GM19351 (cell line): ENCODE measurements at regions not wholly inside any gene's neighbourhood (a gene's known extent, or its start where the extent isn't known, plus 50 kb on each side); places are given as distances from the start of the nearest gene placed in this dataset.
A peak's percentile ranks its signal among the peaks of the same experiment; 100 is the strongest.
"Not testable (repeated sequence)": the region's sequence is repeated elsewhere in the genome, so short reads cannot be mapped to it uniquely, and the experiment has no call there.

Experiments
- ATAC-seq: cut with Tn5 transposase; IDR thresholded peaks from one replicate; pipeline ENCODE4 v1.9.1; 2021; ENCODE audit warnings: mild to moderate bottlenecking, moderate library complexity; ENCODE audit not compliant: unreplicated experiment

DNA sequence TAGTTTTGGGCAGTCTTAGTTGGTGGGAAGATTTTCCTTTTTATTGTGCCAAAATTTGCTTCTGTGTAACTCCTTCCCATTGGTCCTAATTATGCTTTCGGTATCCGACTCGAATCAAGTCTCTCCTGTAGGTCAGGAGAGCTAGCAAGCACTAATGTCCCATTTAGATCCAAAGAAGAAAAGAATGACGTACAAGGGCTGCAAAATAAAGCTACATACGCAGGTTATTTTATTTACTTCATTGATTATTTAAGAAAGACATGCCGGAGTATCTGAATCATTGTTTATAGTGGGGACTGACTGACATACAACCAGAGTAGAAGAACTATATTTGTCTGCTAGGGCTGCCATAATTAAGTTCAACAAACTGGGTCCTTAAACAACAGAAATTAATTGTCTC is 648.5 kb downstream of the CPS1 start:
- ATAC-seq = no peak

- ATAC-seq = no peak
Measured at GRCh38 chr2:211205358-211205757, 649.0 kb downstream of the CPS1 start.

- ATAC-seq = no peak
Measured at GRCh38 chr2:211205836-211206235, 649.4 kb downstream of the CPS1 start.

DNA sequence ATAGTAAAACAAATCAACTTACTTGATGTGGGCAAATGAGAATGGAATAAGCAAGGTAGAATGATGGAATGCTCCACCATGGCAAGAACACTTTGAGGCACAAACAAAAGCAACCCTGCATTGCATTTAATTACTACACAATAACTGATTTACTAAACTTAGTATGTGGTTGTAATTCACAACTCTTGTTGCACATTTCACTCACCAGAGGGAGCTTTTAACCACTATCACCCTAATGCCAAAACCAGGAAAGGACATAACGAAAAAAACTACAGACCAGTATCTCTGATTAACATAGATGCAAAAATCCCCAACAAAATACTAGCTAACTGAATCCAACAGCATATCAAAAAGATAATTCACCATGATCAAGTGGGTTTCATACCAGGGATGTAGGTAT is 659.8 kb downstream of the CPS1 start:
- no peak for ATAC-seq

DNA sequence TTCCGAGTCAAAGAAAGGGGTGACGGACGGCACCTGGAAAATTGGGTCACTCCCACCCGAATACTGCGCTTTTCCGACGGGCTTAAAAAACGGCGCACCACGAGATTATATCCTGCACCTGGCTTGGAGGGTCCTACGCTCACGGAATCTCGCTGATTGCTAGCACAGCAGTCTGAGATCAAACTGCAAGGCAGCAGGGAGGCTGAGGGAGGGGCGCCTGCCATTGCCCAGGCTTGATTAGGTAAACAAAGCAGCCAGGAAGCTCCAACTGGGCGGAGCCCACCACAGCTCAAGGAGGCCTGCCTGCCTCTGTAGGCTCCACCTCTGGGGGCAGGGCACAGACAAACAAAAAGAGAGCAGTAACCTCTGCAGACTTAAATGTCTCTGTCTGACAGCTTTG is 663.1 kb downstream of the CPS1 start:
- ATAC-seq = not testable (repeated sequence)

DNA sequence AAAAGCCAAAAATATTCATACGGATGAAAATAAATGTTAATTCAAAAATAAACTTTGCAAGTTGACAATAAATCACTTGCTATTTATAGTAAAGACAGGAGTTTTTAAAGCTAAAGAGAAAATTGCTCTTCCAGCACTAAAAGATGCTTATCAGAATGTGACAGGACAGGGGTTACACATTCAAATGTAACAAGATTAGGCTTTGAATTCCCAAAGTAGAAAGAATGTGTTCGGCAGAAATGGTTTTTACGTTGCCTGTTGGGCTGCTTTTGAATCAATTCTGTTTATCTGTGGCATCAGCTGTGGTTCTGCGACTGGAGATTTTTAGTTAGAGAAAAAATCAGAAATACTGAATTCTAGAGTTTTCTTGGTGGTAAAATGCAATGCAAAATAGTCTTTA is 669.4 kb downstream of the CPS1 start:
- ATAC-seq = no peak

- no peak for ATAC-seq
Measured at GRCh38 chr2:211228559-211228958, 672.2 kb downstream of the CPS1 start.

DNA sequence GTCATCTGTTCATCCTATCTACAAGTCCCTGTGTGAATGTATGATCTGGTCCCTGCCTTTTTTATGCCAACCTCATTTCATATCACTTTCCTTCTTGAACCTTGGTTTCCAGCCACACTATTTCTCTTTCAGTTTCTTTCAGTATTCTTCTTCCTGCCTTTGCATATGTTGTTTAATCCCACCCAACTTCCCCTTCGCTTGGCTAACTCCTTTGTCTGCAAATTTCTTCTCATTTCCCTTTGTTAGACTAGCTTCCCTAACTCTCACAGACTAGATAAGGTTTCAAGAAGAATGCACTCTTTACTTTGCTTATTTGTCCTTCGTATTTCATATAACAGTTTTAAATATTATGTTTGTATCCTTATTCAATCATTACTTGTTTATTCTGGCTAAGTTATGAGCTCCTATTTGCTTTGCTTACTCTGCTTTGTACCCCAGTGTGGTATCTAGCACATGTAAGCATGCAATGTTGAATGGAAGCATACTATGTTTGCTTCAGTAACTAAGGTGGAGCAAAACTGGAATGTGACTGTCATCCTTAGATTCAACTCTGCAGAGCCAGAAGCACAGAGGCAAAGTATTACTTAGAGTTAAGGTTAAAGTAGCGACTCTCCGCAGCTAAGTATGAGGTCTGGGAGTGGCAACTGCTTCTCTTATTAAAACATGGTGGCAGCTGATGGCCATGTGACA is 681.3 kb downstream of the CPS1 start:
- no peak for ATAC-seq

DNA sequence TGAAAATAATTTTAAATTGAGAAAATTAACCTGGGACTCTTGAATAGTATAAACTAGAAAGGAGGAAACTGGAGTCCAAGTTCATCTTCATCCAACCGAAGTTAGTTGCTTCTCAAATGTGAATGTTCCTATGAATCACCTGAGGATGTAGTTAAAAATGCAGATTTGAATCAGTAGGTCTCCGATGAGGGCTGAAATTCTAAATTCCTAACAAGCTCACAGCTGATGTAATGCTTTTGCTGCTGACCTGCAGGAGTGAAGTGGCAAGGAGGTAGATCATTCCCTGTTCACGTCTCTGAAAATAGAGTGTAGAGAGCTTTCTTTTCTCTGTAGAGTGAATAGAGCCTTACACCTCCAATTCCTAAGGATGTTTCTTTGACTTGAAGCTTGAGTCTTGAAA is 685.5 kb downstream of the CPS1 start:
- ATAC-seq = no peak

DNA sequence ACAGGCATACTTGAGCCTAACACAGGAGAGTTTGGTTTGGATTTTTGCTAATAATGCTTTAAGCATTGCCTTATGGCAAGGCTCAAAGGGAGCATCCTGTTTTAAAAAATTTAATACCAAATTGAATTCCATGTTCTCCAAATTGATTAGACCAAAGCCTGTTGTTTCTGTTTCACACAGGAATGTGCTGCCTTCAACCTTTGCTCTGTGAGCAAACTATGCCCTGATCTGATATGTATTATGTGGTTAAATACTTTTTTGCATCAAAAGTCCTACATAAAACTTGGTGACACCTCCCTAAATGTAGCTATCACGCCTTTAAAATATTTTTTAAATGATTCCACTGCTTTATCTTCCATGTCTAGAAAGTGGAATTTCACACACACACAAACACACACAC is 691.4 kb downstream of the CPS1 start:
- ATAC-seq = no peak

DNA sequence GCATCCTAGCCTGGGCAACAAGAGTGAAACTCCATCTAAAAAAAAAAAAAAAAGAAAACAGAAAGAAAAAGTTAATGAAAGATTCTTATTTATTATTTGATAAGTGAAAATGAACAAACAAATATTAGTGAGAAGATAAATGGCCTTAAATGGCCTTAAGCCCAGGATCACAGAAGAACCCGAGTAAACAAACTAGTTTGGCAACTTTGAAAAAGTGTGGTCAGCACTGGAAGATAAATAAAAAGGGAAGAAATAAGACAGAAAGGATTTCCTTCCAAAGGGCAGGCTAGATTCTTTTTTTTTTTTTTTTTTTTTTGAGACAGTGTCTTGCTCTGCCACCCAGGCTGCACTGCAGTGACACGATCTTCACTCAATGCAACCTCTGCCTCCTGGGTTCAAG is 692.4 kb downstream of the CPS1 start:
- ATAC-seq = no peak

DNA sequence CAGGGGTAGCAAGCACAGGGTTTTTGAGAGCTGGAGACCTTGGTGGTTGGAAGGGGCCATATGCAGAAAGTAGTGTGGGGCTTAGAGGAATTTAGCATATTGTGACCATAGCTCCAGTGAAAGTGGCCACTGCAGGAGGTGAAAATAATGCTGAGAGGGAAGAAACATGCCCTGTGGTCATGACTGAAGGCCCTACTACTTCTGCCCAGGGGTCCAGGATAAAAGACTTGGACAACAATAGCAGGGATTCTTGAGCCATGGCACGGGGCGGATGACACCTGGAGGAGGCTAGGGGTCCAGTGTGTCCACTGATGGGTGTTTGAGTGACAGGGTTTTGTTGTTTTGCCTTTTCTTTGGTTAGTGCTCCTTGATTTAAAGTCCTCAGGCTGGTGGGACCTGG is 694.6 kb downstream of the CPS1 start:
- ATAC-seq = no peak

GRCh38 chr2:211258646-211259335 is 702.4 kb downstream of the CPS1 start:
- no peak for ATAC-seq

DNA sequence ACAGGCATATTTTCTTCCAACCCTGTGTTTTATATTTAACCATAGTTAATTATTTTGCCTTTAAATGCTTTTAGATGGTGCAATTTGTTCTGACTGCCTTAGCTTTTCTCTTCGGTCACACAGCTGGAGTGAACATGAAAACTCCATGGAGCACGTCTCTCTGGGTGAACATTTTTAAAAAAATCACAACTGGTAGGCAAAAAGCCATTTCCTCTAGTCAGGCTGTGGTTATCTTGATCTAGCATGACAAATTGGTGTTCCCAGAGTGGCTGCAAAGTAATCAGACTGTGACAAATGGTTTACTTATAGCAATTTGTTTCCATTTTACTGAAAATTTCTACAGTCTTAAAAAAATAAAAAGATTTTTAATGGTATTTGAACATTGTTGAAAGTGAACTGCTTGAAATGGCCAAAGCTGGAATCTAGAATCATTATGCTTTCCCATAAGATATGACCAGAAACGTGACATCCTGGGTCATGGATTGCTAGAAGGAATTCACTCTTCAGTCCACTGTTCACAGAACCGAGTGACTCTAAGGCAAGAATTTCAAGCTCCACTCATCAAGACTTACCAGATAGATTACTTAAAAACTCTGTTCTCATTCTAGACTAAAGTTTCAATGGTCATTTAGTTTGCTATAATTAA is 703.6 kb downstream of the CPS1 start:
- no peak for ATAC-seq

DNA sequence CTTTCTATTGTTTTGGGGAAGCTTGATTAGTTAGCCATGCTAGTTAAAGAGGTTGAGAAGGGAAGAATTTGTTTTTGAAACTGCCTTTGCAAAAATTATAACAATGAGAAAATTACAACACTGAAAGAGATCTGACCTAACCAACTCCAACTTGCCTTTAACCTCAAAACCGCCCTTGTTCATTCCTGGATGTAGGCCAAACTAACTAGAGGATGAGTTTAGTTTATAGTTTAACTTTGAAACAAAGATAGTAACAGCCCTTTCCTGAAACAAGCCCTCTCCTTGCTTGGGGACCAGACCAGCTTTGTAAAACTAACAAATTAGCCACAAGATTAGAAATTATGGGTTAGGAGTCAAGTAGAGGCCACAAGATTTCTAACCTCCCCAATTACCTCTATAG is 713.9 kb downstream of the CPS1 start:
- ATAC-seq = no peak

GRCh38 chr2:211281430-211282073 is 725.2 kb downstream of the CPS1 start:
- no peak for ATAC-seq

- no peak for ATAC-seq
Measured at GRCh38 chr2:211302676-211303075, 746.3 kb downstream of the CPS1 start.

GRCh38 chr2:211306929-211307328 is 750.5 kb downstream of the CPS1 start:
- peak; percentile 44 for ATAC-seq
